Panc1 (cell line): ENCODE measurements at regions not wholly inside any gene's neighbourhood (a gene's known extent, or its start where the extent isn't known, plus 50 kb on each side); places are given as distances from the start of the nearest gene placed in this dataset.

ENCODE experiments used
- POLR2AphosphoS5 ChIP-seq: IDR thresholded peaks from 2 replicates; pipeline ENCODE4 v1.6.1; 2012; ENCODE audit warnings: mild to moderate bottlenecking, low read depth, low read length, moderate library complexity
- SIN3A ChIP-seq: IDR thresholded peaks from 2 replicates; pipeline ENCODE4 v1.6.1; 2012; ENCODE audit warnings: low read depth, mild to moderate bottlenecking, low read length, moderate library complexity, borderline replicate concordance; ENCODE audit not compliant: insufficient read depth
- TF ChIP-seq, protein P1 (sequence below): fragments of 450-650 bp; IDR thresholded peaks from 2 replicates; pipeline ENCODE4 v1.5.1; 2017; ENCODE audit warnings: mild to moderate bottlenecking
- TF ChIP-seq, protein P2 (sequence below), 2 experiments: IDR thresholded peaks; 2 replicates each; pipeline ENCODE4 v1.6.1; 2011 to 2012; ENCODE audit warnings: low read depth in 2 of 2, control low read depth in 1 of 2, low read length in 1 of 2, mild to moderate bottlenecking in 1 of 2, moderate library complexity in 1 of 2; ENCODE audit not compliant: insufficient read depth in 1 of 2

- TF ChIP-seq, protein P1, sequence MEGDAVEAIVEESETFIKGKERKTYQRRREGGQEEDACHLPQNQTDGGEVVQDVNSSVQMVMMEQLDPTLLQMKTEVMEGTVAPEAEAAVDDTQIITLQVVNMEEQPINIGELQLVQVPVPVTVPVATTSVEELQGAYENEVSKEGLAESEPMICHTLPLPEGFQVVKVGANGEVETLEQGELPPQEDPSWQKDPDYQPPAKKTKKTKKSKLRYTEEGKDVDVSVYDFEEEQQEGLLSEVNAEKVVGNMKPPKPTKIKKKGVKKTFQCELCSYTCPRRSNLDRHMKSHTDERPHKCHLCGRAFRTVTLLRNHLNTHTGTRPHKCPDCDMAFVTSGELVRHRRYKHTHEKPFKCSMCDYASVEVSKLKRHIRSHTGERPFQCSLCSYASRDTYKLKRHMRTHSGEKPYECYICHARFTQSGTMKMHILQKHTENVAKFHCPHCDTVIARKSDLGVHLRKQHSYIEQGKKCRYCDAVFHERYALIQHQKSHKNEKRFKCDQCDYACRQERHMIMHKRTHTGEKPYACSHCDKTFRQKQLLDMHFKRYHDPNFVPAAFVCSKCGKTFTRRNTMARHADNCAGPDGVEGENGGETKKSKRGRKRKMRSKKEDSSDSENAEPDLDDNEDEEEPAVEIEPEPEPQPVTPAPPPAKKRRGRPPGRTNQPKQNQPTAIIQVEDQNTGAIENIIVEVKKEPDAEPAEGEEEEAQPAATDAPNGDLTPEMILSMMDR, result no peak
- TF ChIP-seq, protein P2, sequence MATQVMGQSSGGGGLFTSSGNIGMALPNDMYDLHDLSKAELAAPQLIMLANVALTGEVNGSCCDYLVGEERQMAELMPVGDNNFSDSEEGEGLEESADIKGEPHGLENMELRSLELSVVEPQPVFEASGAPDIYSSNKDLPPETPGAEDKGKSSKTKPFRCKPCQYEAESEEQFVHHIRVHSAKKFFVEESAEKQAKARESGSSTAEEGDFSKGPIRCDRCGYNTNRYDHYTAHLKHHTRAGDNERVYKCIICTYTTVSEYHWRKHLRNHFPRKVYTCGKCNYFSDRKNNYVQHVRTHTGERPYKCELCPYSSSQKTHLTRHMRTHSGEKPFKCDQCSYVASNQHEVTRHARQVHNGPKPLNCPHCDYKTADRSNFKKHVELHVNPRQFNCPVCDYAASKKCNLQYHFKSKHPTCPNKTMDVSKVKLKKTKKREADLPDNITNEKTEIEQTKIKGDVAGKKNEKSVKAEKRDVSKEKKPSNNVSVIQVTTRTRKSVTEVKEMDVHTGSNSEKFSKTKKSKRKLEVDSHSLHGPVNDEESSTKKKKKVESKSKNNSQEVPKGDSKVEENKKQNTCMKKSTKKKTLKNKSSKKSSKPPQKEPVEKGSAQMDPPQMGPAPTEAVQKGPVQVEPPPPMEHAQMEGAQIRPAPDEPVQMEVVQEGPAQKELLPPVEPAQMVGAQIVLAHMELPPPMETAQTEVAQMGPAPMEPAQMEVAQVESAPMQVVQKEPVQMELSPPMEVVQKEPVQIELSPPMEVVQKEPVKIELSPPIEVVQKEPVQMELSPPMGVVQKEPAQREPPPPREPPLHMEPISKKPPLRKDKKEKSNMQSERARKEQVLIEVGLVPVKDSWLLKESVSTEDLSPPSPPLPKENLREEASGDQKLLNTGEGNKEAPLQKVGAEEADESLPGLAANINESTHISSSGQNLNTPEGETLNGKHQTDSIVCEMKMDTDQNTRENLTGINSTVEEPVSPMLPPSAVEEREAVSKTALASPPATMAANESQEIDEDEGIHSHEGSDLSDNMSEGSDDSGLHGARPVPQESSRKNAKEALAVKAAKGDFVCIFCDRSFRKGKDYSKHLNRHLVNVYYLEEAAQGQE (IDR thresholded peaks at IDR 0.05; ENCODE audit: insufficient read depth in 1 of 2, low read depth in 2 of 2, low read length in 1 of 2), result no peak
- TF ChIP-seq SIN3A, result no peak
- TF ChIP-seq POLR2AphosphoS5, result no peak
Observed at GRCh38 chr16:52237823-52238222, 309.1 kb downstream of the TOX3 start.
